HG02840 (cell line): ENCODE measurements at regions not wholly inside any gene's neighbourhood (a gene's known extent, or its start where the extent isn't known, plus 50 kb on each side); places are given as distances from the start of the nearest gene placed in this dataset.
"Not testable (repeated sequence)": the region's sequence is repeated elsewhere in the genome, so short reads cannot be mapped to it uniquely, and the experiment has no call there.

Experiments
- ATAC-seq: cut with Tn5 transposase; IDR thresholded peaks from one replicate; pipeline ENCODE4 v1.9.1; 2021; ENCODE audit warnings: mild to moderate bottlenecking, moderate library complexity, moderate number of reproducible peaks; ENCODE audit not compliant: unreplicated experiment, low FRiP score

- ATAC-seq, result no peak
These were observed 59.2 kb upstream of the ADGRB3 start for GRCh38 chr6:68575765-68576439.

GRCh38 chr6:68572975-68573374 is 62.1 kb upstream of the ADGRB3 start:
- ATAC-seq, result no peak

GRCh38 chr6:68572525-68572924 is 62.6 kb upstream of the ADGRB3 start:
- no peak for ATAC-seq

DNA sequence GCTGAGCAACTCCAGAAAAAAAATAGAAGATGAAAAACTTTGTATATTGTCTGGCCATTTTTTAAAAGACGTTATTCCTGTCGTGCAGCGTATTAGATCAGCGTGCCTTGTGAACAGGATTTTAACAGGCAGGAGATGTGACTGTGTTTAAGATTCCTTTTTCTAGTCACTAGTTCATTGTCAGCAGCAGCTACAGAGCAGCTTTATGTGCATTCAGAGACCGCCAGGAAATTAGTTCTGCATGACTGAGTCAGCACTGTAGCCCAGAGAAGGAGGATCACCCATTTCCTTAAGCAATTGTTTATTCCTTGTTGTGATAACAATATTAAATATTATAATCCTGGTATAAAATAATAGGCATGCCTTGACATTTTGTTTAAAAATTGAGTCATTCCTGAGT is 75.4 kb upstream of the ADGRB3 start:
- ATAC-seq, result no peak

DNA sequence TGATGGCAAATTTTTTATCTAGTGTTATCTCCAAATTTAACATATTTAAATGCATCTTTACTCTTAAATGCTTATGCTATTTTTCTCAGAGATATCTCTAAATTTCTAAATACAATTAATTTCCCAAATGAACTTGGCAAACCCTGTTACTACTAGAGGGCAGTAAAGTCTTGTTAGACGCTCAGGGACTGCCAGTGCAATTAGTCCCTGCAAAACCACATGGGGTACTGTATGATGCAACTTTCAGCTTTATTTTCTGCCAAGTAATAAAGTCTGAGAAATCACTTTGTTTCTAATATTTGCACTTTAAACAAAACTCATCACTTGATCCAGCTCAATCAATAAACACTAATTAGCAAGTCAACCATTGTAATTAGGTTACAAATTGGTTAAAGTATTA is 76.0 kb upstream of the ADGRB3 start:
- ATAC-seq, result no peak

GRCh38 chr6:68546620-68547019 is 88.5 kb upstream of the ADGRB3 start:
- ATAC-seq, result no peak

GRCh38 chr6:68544450-68544849 is 90.6 kb upstream of the ADGRB3 start:
- no peak for ATAC-seq

- ATAC-seq, result no peak
These were observed 101.7 kb upstream of the ADGRB3 start for GRCh38 chr6:68533339-68533795.

- ATAC-seq, result no peak
These were observed 107.4 kb upstream of the ADGRB3 start for GRCh38 chr6:68527691-68528090.

GRCh38 chr6:68506911-68507310 is 128.2 kb upstream of the ADGRB3 start:
- no peak for ATAC-seq

DNA sequence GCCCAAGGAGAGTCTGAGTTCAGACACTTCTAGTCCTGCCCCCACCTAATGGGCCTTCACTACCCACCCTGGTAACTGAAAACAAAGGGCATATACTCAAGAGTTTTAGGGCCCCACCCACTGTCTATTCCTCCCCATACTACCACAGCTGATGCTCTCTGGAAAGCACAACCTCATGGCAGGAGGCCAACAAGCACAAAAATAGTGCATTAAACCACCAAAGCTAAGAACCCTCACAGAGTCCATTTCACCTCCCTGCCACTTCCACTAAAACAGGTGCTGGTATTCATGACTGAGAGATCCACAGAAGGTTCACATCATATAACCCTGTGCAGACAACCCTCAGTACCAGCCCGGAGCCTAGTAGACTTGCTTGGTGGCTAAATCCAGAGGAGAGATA is 132.1 kb upstream of the ADGRB3 start:
- ATAC-seq, result no peak

DNA sequence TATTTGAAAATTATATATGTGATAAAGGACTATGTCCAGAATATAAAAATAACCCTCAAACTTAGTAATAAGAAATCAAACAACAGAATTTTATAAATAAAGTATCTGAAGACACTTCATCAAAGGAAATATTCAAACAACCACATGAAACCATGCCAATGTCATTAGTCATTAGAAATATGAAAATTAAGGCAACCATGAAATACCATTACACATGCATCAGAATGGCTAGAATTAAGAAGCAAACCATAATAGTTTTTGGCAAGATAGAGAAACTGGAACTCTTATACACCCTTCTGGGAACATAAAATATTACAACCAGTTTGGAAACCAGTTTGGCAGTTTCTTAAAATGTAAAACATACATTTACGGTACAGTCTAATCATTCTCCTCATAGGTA is 137.2 kb upstream of the ADGRB3 start:
- ATAC-seq, result no peak

- ATAC-seq, result not testable (repeated sequence)
These were observed 140.2 kb upstream of the ADGRB3 start for GRCh38 chr6:68494880-68495279.

DNA sequence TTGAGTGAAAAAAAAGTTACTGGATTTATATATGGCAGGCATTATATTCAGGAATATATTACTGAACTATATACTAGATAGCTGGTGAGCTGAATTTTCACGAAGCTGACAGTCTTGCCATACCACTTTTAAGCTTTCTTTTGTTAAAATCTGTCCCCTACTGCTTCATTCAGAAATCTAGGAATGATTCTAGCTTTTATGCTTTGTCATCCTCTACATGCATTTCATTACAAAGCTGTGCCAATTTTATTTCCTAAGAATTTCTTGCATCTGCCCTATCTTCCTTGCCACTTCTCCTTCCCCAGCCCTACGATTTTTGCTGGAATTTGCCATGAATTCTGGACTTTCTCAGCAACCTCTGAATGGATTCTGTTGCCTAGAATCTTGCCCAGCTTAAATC is 158.5 kb upstream of the ADGRB3 start:
- no peak for ATAC-seq

DNA sequence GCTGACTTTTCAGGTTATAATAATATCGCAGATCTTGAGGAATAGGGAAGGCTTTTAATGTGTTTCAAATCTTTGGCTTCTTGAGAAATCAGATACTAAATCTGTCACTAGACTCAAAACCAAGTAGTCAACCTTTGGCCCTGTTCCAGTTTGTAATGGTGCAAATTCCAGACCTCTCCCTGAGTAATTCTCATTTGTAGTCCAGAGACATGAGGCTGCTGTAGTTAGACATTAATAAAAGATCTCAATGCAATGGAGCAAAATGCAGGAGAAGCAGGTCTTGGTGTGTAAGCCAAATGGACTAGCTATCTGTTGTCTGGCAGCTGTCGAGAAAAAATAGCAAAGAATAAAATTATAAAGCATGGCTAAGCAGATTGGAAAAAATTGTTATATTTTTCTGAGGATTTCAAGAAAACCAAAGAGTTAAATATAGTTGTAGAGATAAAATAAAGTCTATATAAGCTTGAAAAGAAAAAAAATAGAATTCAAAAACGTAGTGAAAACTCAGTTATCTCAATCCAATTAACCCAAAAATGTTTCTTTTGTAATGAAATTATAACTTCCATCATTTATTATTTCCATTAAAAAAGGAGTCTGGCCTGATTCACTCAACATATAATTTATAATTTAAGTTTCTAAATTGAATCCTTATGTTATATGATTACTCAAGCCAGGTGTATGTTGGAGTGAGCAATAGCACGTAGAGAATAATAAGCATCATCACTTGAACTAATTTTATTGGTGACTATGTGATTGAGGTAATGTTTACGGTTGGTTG is 161.5 kb upstream of the ADGRB3 start:
- ATAC-seq, result no peak

GRCh38 chr6:68468244-68468884 is 166.7 kb upstream of the ADGRB3 start:
- ATAC-seq, result no peak

GRCh38 chr6:68458447-68458846 is 176.6 kb upstream of the ADGRB3 start:
- ATAC-seq, result no peak

- ATAC-seq, result no peak
These were observed 188.0 kb upstream of the ADGRB3 start for GRCh38 chr6:68447112-68447511.

- ATAC-seq, result no peak
These were observed 189.2 kb upstream of the ADGRB3 start for GRCh38 chr6:68445926-68446325.

DNA sequence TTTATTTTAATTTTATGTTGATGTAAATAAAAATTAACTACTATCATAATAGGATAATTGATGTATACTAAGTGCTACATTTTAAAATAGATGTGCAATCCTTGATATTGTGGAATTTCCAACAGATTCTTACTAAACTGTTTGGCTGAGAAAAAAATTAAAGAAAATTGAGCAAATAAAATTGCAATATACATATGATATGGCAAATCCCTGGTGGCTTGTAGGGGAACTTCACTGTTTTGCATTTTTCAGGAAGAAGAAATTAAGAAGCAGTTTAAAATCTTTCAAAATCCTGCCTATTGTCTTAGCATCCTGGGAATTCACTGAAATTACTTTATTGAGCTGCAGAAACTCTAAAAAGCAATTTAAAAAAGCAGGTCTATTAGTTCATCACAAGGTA is 191.4 kb upstream of the ADGRB3 start:
- no peak for ATAC-seq

DNA sequence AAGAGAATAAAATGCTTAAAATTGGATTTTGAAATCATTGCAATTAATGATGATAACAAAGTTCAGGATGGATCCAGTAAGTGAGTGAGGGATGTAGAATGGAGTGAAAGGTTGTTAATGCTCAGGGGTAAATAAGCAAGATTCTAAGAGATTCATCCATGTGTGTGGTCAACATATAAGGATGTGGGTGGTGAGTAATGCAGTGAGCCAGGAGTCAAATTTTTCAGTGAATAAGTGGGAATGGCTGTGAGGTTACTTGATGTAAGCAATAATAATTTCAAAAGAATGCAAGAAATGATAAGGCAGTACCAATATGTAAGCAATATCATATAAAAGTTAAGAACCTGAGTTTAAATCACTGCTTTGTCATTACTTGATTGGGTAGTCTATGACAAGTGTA is 207.5 kb upstream of the ADGRB3 start:
- no peak for ATAC-seq

- ATAC-seq, result no peak
These were observed 225.1 kb upstream of the ADGRB3 start for GRCh38 chr6:68410021-68410420.
